DMS 273 (cell line): ENCODE measurements at regions not wholly inside any gene's neighbourhood (a gene's known extent, or its start where the extent isn't known, plus 50 kb on each side); places are given as distances from the start of the nearest gene placed in this dataset.

ENCODE experiments used
- DNase-seq: peaks from one replicate; lab custom pipeline; 2025; ENCODE audit not compliant: unreplicated experiment; lab: John Stamatoyannopoulos, UW

DNA sequence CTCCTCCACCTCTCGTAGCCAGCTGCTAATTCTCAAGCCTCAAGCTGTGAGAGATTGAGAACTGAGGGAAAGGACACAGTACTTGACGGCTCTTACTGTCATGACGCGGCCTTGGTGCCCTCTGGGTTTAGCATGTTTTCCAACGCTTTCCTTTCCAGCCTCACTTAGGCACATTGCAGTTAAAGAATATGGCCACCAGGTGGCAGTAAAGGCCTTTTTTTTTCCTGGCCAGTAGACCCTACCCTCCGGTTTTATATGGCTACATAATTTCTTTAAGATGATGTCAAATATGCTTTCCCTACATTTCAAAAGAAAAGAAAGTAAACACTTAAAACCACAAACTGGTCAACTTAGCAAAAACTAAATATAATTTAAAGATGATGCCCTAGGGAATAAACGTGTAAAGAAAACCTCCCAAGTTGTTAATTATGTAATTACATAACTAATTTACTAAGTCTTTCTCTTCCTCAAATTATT, 56.8 kb upstream of the PRDX6 start:
- DNase-seq, result peak; percentile 85

DNA sequence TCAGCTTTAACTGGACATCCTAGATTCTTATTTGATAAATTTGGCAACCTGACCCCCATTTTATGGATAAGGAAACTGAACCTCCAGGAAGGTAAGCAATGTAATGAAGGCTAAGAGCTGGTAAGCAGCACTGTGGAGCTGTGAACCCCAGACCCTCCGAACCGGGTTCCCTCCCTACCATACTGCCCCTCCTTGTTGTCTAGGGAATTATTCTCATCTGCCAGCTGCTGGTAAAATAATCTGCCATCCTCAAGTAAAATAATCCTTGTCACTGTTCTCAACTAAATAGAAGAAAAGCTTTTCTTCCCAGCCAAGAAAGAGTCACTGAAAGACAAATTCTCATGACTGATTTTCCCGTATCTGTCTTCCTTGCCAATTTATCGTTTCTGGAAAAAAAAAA, 55.8 kb upstream of the PRDX6 start:
- DNase-seq, result no peak

DNA sequence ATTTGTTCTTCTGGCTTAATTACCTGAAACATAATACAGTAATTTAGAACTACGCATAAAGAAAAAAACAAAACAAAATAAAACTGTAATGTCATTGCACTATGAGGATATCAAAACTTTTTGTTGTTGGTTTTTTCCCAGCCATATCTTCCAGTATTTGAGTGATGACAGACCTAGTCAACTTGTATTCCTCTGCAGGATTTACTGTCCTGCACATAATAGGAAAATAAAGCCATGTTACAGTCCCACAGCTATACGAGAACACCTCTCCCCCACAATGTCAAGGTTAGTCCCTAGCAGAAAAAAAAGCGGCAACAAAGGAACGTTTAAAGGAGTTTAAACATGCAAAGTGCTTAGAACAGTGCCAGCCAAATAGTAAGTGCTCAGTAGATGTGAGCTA, 55.3 kb upstream of the PRDX6 start:
- no peak for DNase-seq

DNA sequence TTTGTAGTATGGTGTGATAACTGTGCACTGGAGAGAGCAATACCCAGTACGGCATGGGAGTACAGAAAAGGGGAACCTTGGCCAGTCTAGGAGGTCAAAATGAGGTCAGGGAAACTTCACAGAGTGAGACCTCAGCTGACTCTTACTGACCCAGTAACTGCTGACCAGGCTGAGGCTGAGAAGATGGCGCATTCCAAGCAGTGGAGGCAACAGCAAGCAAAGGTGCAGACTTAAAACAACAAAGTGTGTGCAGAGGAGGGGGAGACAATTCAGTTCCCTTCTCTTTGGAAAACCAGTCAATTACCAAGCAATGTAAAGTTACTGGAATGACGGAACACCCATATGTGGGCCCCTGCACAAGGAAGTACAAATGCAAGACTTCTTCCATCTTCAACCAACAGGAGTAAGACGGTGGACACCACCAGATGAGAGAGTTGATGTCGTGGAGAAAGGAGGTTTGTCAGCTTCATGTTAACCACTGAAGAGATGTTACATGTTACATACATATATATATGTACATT, 54.6 kb upstream of the PRDX6 start:
- no peak for DNase-seq

DNA sequence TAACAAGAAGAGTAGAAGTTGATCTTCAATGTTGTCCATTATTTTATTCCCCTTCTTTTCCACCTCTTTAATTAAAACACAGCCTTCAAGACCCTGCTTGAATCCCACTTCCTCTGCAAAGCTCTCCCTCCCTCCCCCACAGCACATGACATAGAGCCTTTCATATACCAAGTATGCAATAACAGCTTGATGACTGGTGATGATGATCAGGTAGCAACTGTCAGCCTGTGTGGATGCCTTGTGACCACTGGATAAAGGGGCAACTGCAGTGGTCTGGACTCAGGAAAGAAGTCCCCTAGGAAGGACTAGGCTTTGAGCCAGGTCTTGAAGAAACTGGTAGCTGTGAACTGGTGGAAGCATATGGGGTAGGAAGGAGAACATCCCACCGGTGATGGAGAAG, 53.8 kb upstream of the PRDX6 start:
- DNase-seq, result no peak

DNA sequence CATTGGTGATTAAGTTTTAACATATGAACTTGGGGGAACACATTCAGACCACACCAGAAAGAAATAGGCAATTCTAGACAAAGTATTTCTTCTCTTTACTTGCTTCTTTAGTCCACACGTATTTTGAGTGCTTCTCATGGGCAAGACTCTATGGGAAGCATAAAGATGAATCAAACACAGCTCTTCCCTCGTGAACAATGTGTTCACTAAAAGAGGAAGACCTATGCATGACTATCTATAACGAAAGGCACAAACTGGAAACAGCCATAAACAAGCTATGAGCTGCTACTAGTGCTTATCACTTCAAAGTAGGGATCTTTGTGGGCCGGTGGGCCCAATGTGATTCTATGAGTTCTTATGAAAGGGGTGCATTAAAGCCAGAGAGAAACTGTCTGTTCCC, 53.0 kb upstream of the PRDX6 start:
- DNase-seq, result no peak

DNA sequence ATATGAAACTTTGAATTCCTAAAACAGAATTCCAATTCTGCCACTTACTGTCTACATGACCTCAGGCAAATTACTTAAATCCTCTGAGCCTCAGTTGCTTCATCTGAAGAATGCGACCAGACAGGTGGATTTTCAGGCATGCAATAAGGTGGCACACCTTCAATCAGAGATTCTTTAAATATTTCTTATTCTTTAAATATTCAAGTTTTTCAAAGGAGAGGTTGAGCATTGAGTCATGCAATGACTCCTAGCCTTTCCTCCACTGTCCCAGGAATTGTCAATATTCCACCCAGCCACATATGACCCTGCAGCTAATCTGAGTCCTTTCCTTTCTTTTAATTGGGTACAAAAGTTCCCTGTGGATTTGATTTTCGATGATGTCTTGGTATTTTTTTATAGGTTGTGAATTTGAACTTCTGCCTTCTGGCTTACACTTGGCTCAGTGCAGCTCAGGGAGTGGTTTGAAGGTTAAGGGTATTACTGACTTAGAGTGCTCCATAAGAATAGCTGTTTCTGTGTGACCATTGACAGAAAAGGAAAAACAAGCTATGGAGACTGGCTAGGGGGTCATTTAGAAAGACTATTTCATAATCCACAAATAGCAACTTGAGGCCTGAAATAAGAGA, 52.2 kb upstream of the PRDX6 start:
- no peak for DNase-seq

DNA sequence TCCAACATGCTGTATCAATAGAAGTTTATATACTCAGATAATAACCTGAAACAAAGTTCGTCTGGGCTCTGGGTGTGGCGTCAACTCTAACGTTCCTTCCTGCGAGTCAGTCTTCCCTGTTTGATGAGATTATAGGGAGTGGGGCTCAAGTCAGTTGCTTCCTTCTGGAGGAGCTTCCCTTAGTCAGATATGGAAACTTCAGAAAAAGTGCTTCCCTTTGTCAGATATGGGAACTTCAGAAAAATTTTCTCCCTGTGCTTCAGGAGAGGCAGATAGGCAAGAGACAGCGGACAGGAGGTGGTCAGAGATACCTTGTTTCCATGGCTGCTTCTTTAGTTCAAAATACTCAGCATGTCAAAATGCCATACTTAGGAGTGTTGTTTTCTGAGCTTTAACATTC, 51.1 kb upstream of the PRDX6 start:
- DNase-seq, result no peak

DNA sequence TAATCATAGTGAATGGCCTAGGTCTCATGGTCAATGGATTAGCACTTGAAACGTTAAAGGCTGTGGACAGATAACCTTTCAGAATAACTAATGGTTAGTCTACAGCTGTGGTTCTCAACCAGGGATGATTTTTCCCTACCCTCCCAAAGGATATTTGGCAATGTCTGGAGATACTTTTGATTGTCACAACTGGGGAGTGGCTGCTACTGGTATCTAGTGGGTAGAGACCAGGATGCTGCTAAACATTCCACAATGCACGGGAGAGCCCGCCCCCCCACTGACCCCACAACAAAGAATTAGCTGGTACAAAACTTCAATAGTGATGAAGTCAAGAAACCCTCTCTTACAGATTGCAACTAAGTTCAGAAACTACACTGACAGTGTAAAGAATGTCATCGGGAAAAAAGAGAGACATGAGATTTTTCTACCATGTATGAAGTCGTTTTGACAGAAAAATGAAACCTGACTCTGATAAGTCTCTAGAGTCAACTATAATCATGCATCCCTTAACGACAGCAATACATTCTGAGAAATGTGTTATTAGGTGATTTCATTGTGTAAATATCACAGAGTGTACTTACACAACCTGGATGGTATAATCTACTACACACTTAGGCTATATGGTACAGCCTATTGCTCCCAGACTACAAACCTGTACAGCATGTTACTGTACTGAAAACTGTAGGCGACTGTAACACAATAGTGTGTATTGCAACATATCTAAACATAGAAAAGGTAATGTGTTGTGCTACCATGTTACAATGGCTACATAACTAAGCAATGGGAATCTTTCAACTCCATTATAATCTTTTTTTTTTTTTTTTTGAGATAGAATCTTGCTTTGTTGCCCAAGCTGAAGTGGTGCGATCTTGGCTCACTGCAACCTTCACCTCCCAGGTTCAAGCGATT, 49.7 kb upstream of the PRDX6 start:
- DNase-seq, result no peak
